Esophagus muscularis mucosa (tissue), 4 donors: ENCODE measurements at regions not wholly inside any gene's neighbourhood (a gene's known extent, or its start where the extent isn't known, plus 50 kb on each side); places are given as distances from the start of the nearest gene placed in this dataset.

Experiments
- EP300 ChIP-seq: sonication (generic); formaldehyde crosslinking; IDR thresholded peaks from one replicate; pipeline ENCODE4 v1.6.1; 2017; ENCODE audit warnings: antibody characterized with exemption
- POLR2A ChIP-seq: fragments of 450-650 bp; IDR thresholded peaks from one replicate; pipeline ENCODE4 v1.6.1; 2017; ENCODE audit warnings: antibody characterized with exemption, moderate library complexity, mild to moderate bottlenecking, low read depth
- POLR2AphosphoS5 ChIP-seq, 2 donors: sonication (generic); formaldehyde crosslinking; IDR thresholded peaks; one replicate each; pipeline ENCODE4 v1.6.1; 2017; ENCODE audit warnings: antibody characterized with exemption in 2 of 2
- TF ChIP-seq, protein P1 (sequence below), 3 experiments: fragments of 200-600 bp in 2 of 3; fragments of 450-650 bp in 1 of 3; sonication (generic) in 2 of 3; IDR thresholded peaks; one replicate each; pipeline ENCODE4 v1.5.1; 2017 to 2019; ENCODE audit warnings: antibody characterized with exemption in 3 of 3, mild to moderate bottlenecking in 2 of 3, moderate library complexity in 1 of 3

DNA sequence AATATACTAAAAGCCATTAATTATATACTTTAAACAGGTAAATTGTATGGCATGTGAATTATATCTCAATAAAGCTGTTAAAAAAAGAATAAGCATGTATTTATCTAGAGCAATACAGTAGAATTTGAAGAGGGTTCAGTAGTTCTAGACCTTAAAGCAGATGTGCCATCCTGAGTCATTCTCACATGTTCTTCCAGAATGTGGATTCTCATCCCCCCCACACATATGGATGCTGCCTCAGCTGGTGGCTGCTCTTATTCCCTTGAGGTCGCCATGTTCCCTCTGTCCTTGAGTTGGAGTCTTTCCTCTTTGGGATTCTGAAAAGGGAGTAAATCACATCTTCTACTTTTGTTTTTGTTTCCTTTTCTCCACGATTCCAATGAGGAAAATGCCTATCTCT is 321.3 kb downstream of the AEBP2 start:
- TF ChIP-seq POLR2AphosphoS5 (IDR thresholded peaks at IDR 0.05), result no peak
- TF ChIP-seq, protein P1, sequence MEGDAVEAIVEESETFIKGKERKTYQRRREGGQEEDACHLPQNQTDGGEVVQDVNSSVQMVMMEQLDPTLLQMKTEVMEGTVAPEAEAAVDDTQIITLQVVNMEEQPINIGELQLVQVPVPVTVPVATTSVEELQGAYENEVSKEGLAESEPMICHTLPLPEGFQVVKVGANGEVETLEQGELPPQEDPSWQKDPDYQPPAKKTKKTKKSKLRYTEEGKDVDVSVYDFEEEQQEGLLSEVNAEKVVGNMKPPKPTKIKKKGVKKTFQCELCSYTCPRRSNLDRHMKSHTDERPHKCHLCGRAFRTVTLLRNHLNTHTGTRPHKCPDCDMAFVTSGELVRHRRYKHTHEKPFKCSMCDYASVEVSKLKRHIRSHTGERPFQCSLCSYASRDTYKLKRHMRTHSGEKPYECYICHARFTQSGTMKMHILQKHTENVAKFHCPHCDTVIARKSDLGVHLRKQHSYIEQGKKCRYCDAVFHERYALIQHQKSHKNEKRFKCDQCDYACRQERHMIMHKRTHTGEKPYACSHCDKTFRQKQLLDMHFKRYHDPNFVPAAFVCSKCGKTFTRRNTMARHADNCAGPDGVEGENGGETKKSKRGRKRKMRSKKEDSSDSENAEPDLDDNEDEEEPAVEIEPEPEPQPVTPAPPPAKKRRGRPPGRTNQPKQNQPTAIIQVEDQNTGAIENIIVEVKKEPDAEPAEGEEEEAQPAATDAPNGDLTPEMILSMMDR (IDR thresholded peaks at IDR 0.05), result no peak
- no peak for TF ChIP-seq POLR2A
- TF ChIP-seq EP300, result no peak
